ENCODE measurements at regions not wholly inside any gene's neighbourhood (a gene's known extent, or its start where the extent isn't known, plus 50 kb on each side); places are given as distances from the start of the nearest gene placed in this dataset.

DNA sequence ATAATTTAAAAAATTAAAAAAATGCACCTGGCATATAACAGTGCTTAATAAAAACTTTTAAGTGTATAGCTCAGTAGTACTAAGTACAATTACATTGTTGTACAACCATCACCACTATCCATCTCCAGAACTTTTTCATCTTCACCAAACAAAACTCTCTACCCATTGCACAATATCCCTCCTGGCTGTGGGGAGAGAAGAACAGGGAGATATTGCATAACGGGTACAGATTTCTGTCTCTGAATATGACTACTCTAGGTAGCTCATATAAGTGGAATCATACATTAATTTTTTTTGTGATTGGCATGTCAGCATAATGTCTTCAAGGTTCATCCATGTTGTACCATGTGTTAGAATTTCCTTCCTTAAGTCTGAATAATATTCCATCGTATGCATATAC is 91.0 kb upstream of the PLAAT1 start:
- H4K5ac ChIP-seq (ENCODE audit: insufficient read length, low read depth, low read length), result no peak overlapping the region
- H2AFZ ChIP-seq (ENCODE audit: low read length), result no peak overlapping the region
- H4K91ac ChIP-seq (replicated peaks; ENCODE audit: insufficient read length, low read length), result no peak overlapping the region
- H3K9ac ChIP-seq (replicated peaks in 1 of 4; ENCODE audit: extremely low read depth in 1 of 4, low read depth in 3 of 4, low read length in 3 of 4), result no peak overlapping the region
- H3K23ac ChIP-seq (ENCODE audit: insufficient read length), result no peak overlapping the region
- ChIA-PET POLR2A (ENCODE audit: partially characterized antibody) (no interaction called here), CTCF (ENCODE audit: partially characterized antibody) (interaction anchor here (0.7 to 1.5 kb wide), 6 partner anchors 15 to 422 kb away, joined by 3 to 4 read pairs (median 4); no protein-coding TSS in a partner anchor)
- H2BK12ac ChIP-seq (ENCODE audit: low read depth, low read length), result no peak overlapping the region
- H3K27ac ChIP-seq (ENCODE audit: low read depth, low read length), result no peak overlapping the region
- H4K8ac ChIP-seq (ENCODE audit: extremely low read depth, insufficient read depth, low read length), result no peak overlapping the region
- no peak overlapping the region for H3K56ac ChIP-seq (replicated peaks; ENCODE audit: insufficient read length, low read depth, low read length)
- H2BK20ac ChIP-seq (ENCODE audit: low read length), result no peak overlapping the region
- 93% methylated on average over 2 of the region's 2 CpGs; no CpG with 5 or more reads in 1 of the 2 experiments for WGBS, 2 experiments (ENCODE audit: extremely low coverage in 1 of 2, insufficient coverage in 1 of 2, insufficient read length in 1 of 2, insufficient replicate concordance in 2 of 2, low coverage in 1 of 2, low lambda C conversion rate in 2 of 2, missing lambda C conversion rate in 1 of 2)
- H3K4me3 ChIP-seq (ENCODE audit: extremely low read depth in 1 of 4, insufficient read depth in 2 of 4, low read depth in 3 of 4, low read length in 4 of 4), result no peak overlapping the region
- no peak overlapping the region for H3K18ac ChIP-seq (ENCODE audit: extremely low read depth, low read length)
- H3K9me3 ChIP-seq (ENCODE audit: insufficient read depth in 2 of 2, low read depth in 1 of 2, low read length in 1 of 2), result no peaks in the 10 kb centered on the region
- H3K79me2 ChIP-seq (ENCODE audit: control insufficient read depth in 1 of 2, insufficient read depth in 2 of 2, low read length in 2 of 2), result no peaks in the 10 kb centered on the region
- H3K14ac ChIP-seq (ENCODE audit: insufficient read length), result no peak overlapping the region
- H3K4me2 ChIP-seq (ENCODE audit: insufficient read depth in 1 of 2, low read depth in 2 of 2, low read length in 2 of 2), result no peak overlapping the region
- H3K23me2 ChIP-seq (ENCODE audit: low read depth, low read length), result no peaks in the 10 kb centered on the region; the same call in 1 of the 2 replicates
- H3K27me3 ChIP-seq (replicated peaks in 1 of 4; ENCODE audit: control insufficient read depth in 3 of 4, extremely low read depth in 1 of 4, insufficient read depth in 3 of 4, low read length in 3 of 4), result no peaks in the 10 kb centered on the region
- no peak overlapping the region for H2AK5ac ChIP-seq (ENCODE audit: low read depth, low read length)
- TF ChIP-seq SP2 (IDR thresholded peaks at IDR 0.05; ENCODE audit: low read length), result no peak
- no peak for TF ChIP-seq HDAC2 (IDR thresholded peaks at IDR 0.05; ENCODE audit: borderline replicate concordance in 1 of 2, low read depth in 2 of 2, low read length in 2 of 2)
- TF ChIP-seq CBX8 (IDR thresholded peaks at IDR 0.05; ENCODE audit: borderline replicate concordance, low read depth, low read length), result no peak
- no peak for TF ChIP-seq RNF2 (IDR thresholded peaks at IDR 0.05; ENCODE audit: borderline replicate concordance, low read depth, low read length, missing control alignments, poor library complexity, severe bottlenecking)
- no peak for TF ChIP-seq ZNF274 (IDR thresholded peaks at IDR 0.05; ENCODE audit: borderline replicate concordance, extremely low read depth, low read length)
- TF ChIP-seq RXRA (IDR thresholded peaks at IDR 0.05; ENCODE audit: insufficient read depth, low read depth, low read length), result no peak
- no peak for TF ChIP-seq SAP30 (IDR thresholded peaks at IDR 0.05; ENCODE audit: insufficient read depth, insufficient replicate concordance, low read length)
- no peak for TF ChIP-seq JUND (IDR thresholded peaks at IDR 0.05; ENCODE audit: low read length)
- TF ChIP-seq CEBPB (IDR thresholded peaks at IDR 0.05; ENCODE audit: low read depth, low read length), result no peak
- TF ChIP-seq TBP (IDR thresholded peaks at IDR 0.05; ENCODE audit: low read depth, low read length), result no peak
- no peak for TF ChIP-seq PHF8 (conservative IDR thresholded peaks at IDR 0.05; ENCODE audit: low read depth, low read length)
- DNase-seq (ENCODE audit: low read depth in 1 of 2, low spot score in 2 of 2) (no peak), FAIRE-seq (no peak)
- no peaks in the 10 kb centered on the region for H3K36me3 ChIP-seq (ENCODE audit: control insufficient read depth in 2 of 4, insufficient read depth in 4 of 4, low read length in 3 of 4)
- no peak overlapping the region for H2BK15ac ChIP-seq (ENCODE audit: low read length)
- H2BK5ac ChIP-seq (ENCODE audit: low read depth, low read length), result no peak overlapping the region
- no peaks in the 10 kb centered on the region for H4K20me1 ChIP-seq (replicated peaks in 1 of 2; ENCODE audit: control insufficient read depth in 1 of 2, insufficient read depth in 2 of 2, low read length in 2 of 2)
- no peaks in the 10 kb centered on the region for H3K4me1 ChIP-seq (replicated peaks in 1 of 4; ENCODE audit: control insufficient read depth in 3 of 4, insufficient read depth in 4 of 4, low read length in 3 of 4)
- H2BK120ac ChIP-seq (replicated peaks; ENCODE audit: low read depth, low read length), result no peak overlapping the region
- H3K79me1 ChIP-seq (ENCODE audit: low read depth, low read length), result no peaks in the 10 kb centered on the region
- no peak overlapping the region for H3K4ac ChIP-seq (replicated peaks; ENCODE audit: insufficient read length, low read depth, low read length)
